ENCODE measurements at regions not wholly inside any gene's neighbourhood (a gene's known extent, or its start where the extent isn't known, plus 50 kb on each side); places are given as distances from the start of the nearest gene placed in this dataset.

DNA sequence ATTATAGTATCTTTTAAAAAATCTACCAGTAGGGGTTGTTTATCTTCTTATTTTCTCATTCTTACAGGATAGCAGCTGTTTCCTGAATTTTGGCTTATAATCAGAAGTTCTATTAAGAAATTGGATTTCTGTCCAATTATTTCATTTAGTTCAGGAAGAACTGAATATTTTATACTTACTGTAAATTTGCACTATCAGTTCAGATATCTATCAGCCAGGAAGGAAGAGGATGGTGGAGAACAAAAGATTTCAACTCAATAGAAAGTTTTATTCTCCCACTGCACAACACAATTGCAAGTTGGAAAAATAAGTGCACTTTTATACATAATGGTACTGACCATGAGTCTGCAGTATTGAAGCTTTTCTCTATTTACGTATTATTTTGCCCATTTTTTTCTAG, 400.9 kb downstream of the PLOD2 start:
- no peak for DNase-seq

DNA sequence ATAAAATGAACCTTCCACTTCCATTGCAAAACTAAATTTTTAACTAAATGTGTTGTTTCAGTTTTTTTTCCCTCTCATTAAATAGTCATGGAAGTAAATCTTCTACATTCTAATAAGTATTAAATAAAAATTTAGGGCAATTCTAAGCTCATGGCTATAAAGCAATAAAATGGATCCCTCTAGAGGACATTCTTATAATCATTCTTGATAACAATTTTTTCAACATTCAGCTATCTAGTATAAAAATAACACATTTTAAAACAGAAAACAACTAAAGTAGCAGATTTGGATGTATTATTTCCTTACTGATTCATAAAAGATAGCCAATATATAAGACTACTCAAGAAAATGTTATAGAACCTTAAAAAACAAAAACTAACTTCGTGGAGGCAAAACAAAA, 393.1 kb downstream of the PLOD2 start:
- peak in 1 of 2 experiments; percentile 7 for DNase-seq

DNA sequence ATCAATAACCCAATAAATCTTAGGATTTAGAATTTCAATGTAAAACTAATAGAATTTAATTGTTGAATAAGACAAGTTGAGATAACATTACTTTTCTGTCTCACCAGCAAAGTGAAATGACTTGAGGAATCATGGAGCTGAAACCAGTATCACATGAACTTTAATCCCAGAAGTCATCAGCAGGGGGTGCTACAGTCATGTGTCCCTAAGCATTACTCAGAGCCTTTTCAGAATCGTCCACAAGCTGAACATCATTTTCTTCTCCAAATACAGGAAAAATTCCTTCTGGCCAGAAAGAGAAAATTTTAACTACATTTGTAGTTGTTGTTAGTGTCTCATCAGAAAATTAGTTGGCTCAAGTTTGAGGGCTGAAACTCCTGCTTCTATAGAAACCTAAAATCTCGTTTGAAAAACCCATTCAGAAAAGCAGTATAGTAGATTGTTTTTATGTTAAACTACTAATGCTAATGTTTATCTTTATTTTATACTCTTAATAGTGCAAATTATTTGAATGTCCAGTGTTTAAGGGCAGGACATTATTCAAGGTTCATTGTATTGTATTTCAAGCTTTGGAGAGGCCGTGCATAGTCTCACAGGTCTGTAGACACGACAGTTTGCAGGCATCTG, 384.1 kb downstream of the PLOD2 start:
- DNase-seq = peak; percentile 13 to 63

- DNase-seq = no peak
These were observed 380.7 kb downstream of the PLOD2 start for GRCh38 chr3:145780301-145780700.

- DNase-seq = no peak
These were observed 375.3 kb downstream of the PLOD2 start for GRCh38 chr3:145785668-145786067.

GRCh38 chr3:145798007-145798406, 363.0 kb downstream of the PLOD2 start:
- DNase-seq = no peak

- no peak for DNase-seq
These were observed 362.1 kb downstream of the PLOD2 start for GRCh38 chr3:145798696-145799537.

- no peak for DNase-seq
These were observed 359.3 kb downstream of the PLOD2 start for GRCh38 chr3:145801696-145802095.

- DNase-seq = peak in 1 of 2 experiments; percentile 22
These were observed 353.0 kb downstream of the PLOD2 start for GRCh38 chr3:145807990-145808389.

DNA sequence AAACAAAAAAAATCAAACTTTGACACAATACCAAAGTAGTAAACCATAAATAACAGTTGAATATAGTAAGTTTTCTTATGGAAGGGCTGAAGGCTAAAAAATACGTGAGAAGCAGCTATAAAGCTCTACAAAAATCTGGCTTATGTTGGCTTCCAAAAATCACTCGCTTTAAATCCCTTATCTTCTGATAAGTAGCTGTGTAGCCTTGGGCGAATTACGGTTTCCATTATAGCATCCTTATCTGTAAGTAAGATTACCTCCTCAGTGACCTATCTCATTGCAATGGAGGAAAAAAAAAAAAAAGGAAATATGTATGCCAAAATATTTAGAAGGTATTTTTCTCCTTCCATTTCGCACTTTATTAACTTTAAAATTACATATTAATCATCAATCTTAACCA, 348.6 kb downstream of the PLOD2 start:
- no peak for DNase-seq

- DNase-seq = no peak
These were observed 345.1 kb downstream of the PLOD2 start for GRCh38 chr3:145815707-145816413.

DNA sequence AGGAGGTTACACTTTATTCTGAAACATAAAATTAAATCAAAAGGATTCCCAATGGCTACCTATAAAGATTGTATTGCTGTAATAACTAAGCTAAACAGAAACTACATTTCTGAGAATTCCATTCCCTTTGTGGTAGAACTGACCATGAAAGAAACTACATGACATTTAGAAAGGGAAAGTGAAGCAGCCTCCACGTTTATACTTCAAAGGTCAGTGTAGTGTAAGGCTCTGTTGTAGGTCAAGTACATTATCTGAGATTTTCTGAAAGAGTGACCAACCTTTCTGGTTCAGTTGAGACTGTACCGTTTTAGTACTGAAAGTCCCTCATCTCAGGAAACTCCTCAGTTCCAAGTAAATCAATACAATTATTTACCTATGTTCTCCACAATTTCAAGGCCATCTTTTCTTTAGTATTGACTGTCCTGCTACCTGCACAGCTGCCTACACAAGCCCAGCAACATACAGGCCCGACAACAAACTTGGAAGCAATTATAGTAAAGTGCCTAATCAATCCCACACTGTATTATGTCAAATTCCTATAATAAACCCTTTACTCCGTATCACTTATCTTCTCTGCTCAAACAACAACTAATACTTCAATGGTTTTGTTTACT, 343.0 kb downstream of the PLOD2 start:
- no peak for DNase-seq

DNA sequence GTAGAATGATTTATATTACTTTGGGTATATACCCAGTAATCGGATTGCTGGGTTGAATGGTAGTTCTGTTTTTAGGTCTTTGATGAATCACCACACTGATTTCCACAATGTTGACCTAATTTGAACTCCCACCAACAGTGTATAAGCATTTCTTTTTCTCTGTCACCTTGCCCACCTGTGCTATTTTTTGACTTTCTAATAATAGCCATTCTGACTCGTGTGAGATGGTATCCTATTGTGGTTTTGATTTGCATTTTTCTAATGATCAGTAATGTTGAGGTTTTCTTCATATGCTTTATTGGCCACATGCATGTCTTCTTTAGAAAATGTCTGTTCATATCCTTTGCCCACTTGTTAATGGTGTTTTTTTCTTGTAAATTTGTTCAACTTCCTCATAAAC, 340.8 kb downstream of the PLOD2 start:
- no peak for DNase-seq

- no peak for DNase-seq
These were observed 318.6 kb downstream of the PLOD2 start for GRCh38 chr3:145842294-145842902.

- no peak for DNase-seq
These were observed 317.4 kb downstream of the PLOD2 start for GRCh38 chr3:145843561-145843960.

GRCh38 chr3:145849115-145849514, 311.9 kb downstream of the PLOD2 start:
- DNase-seq = no peak

GRCh38 chr3:145854499-145854898, 306.5 kb downstream of the PLOD2 start:
- no peak for DNase-seq

GRCh38 chr3:145857956-145858355, 303.0 kb downstream of the PLOD2 start:
- no peak for DNase-seq

GRCh38 chr3:145864336-145864735, 296.6 kb downstream of the PLOD2 start:
- DNase-seq = no peak

DNA sequence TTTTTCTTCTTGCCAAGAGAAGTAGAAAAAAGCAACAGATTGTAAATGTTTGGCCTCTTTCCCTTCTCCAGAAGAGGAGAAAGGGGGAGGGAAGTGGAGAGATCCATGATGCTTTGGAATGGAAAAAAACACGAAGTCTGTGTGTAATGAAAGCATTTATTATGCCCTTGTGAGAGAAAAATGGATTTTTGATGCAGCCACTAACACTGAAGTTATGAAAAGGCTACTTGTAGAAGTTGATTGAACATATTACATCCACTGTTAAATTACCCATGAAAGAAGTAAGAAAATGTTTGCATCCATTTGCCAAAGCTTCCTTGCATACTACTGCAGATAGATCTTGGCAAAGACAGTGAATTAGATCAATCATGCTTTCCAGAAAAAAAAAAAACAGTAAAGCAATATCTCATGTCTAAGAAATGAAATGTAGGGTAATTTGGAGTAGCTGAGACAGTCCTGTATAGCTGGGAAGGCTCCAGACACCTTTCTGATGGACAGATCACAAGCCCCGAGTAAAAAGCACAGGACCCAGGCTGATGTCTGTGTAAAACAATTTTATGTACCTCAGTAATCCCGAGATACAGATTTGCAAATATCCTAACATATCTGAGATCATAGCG, 295.5 kb downstream of the PLOD2 start:
- no peak for DNase-seq

DNA sequence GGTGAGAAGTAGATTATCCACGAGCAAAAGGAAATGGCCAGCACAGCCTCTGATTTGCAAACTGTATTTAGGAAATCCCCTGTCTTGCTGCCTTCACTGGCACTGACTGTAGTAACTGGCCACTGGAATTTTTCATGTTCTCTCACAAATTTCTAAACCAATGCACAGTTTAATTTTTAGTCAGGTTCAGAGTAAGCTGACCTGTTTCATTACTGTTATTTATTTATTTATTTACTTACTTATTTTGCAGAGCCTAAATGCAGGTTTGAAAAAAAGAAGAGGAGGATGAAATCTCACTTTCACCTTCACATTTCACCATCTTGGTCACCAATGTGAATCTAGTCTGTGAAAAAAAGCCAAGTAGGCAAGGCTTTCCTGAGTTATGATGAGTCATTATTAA, 291.0 kb downstream of the PLOD2 start:
- no peak for DNase-seq

DNA sequence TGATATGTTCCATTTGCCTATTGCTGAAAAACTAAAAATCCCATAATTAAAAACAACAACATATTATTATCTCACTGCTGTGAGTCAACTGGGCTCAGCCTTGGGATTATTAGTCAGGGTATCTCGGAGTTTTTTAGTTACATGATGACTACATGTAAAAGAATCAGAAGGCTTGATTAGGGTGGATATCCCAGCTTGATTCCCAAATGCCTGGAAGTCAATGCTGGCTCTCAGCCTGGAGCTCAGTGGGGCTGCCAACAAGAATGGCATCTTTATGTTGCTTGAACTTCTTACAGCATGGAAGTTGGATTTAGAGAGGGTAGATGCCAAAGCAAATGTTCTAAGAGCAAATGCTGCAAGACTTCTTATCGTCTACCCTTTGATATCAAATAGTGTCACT, 278.5 kb downstream of the PLOD2 start:
- no peak for DNase-seq

- no peak for DNase-seq
These were observed 271.3 kb downstream of the PLOD2 start for GRCh38 chr3:145889730-145890129.
